ENCODE measurements at regions not wholly inside any gene's neighbourhood (a gene's known extent, or its start where the extent isn't known, plus 50 kb on each side); places are given as distances from the start of the nearest gene placed in this dataset.

GRCh38 chr3:83835040-83835439 is 1123.7 kb upstream of the CADM2 start:
- no peaks in the 10 kb centered on the region for H3K27me3 ChIP-seq (ENCODE audit: low read length)
- H3K79me2 ChIP-seq (ENCODE audit: low read length): no peaks in the 10 kb centered on the region
- peaks cover 18% of the 10 kb centered on the region for H3K9me3 ChIP-seq (ENCODE audit: low read length)
- H3K27ac ChIP-seq (ENCODE audit: low read length): no peak overlapping the region
- no peaks in the 10 kb centered on the region for H3K36me3 ChIP-seq (ENCODE audit: insufficient read depth, low read length)
- no peaks in the 10 kb centered on the region for H3K9me2 ChIP-seq (replicated peaks; ENCODE audit: insufficient read depth, low read length)
- H3K4me2 ChIP-seq (ENCODE audit: low read depth, low read length, poor library complexity, severe bottlenecking): no peak overlapping the region
- no peak overlapping the region for H2AFZ ChIP-seq (ENCODE audit: low read length)
- H3K4me1 ChIP-seq (ENCODE audit: low read length): no peaks in the 10 kb centered on the region
- no peak overlapping the region for H3K9ac ChIP-seq (ENCODE audit: low read length)
- H3K4me3 ChIP-seq (ENCODE audit: low read length): no peak overlapping the region
- DNase-seq: no peak
- no peaks in the 10 kb centered on the region for H4K20me1 ChIP-seq (ENCODE audit: insufficient read depth, low read depth, low read length)

GRCh38 chr3:83842511-83842910 is 1116.3 kb upstream of the CADM2 start:
- Histone ChIP-seq H2AFZ (ENCODE audit: low read length) (no peak overlapping the region), H3K4me3 (ENCODE audit: low read length) (no peak overlapping the region), H3K9me3 (ENCODE audit: low read length) (peaks cover 27% of the 10 kb centered on the region)

GRCh38 chr3:83843716-83844115 is 1115.1 kb upstream of the CADM2 start:
- H3K27ac ChIP-seq (ENCODE audit: low read length): no peak overlapping the region
- no peaks in the 10 kb centered on the region for H3K36me3 ChIP-seq (ENCODE audit: insufficient read depth, low read length)
- no peak overlapping the region for H2AFZ ChIP-seq (ENCODE audit: low read length)
- no peaks in the 10 kb centered on the region for H3K79me2 ChIP-seq (ENCODE audit: low read length)
- H3K9me2 ChIP-seq (replicated peaks; ENCODE audit: insufficient read depth, low read length): no peaks in the 10 kb centered on the region
- no peak overlapping the region for H3K9ac ChIP-seq (ENCODE audit: low read length)
- no peaks in the 10 kb centered on the region for H3K4me1 ChIP-seq (ENCODE audit: low read length)
- no peaks in the 10 kb centered on the region for H4K20me1 ChIP-seq (ENCODE audit: insufficient read depth, low read depth, low read length)
- peaks cover 28% of the 10 kb centered on the region for H3K9me3 ChIP-seq (ENCODE audit: low read length)
- H3K4me2 ChIP-seq (ENCODE audit: low read depth, low read length, poor library complexity, severe bottlenecking): no peak overlapping the region
- DNase-seq: no peak
- no peak overlapping the region for H3K4me3 ChIP-seq (ENCODE audit: low read length)
- no peaks in the 10 kb centered on the region for H3K27me3 ChIP-seq (ENCODE audit: low read length)

More at GRCh38 chr3:83842511-83842910, 1116.3 kb upstream of the CADM2 start:
- Histone ChIP-seq H3K9ac (ENCODE audit: low read length) (no peak overlapping the region), H3K4me2 (ENCODE audit: low read depth, low read length, poor library complexity, severe bottlenecking) (no peak overlapping the region), H3K4me1 (ENCODE audit: low read length) (no peaks in the 10 kb centered on the region), H3K27ac (ENCODE audit: low read length) (no peak overlapping the region), H4K20me1 (ENCODE audit: insufficient read depth, low read depth, low read length) (no peaks in the 10 kb centered on the region), H3K27me3 (ENCODE audit: low read length) (no peaks in the 10 kb centered on the region), H3K36me3 (ENCODE audit: insufficient read depth, low read length) (no peaks in the 10 kb centered on the region), H3K79me2 (ENCODE audit: low read length) (no peaks in the 10 kb centered on the region), H3K9me2 (replicated peaks; ENCODE audit: insufficient read depth, low read length) (no peaks in the 10 kb centered on the region)
- no peak for DNase-seq

- Histone ChIP-seq H4K20me1 (ENCODE audit: insufficient read depth, low read depth, low read length) (no peaks in the 10 kb centered on the region), H3K27ac (ENCODE audit: low read length) (no peak overlapping the region), H3K27me3 (ENCODE audit: low read length) (no peaks in the 10 kb centered on the region), H3K4me1 (ENCODE audit: low read length) (no peaks in the 10 kb centered on the region), H3K36me3 (ENCODE audit: insufficient read depth, low read length) (no peaks in the 10 kb centered on the region), H2AFZ (ENCODE audit: low read length) (no peak overlapping the region), H3K4me2 (ENCODE audit: low read depth, low read length, poor library complexity, severe bottlenecking) (no peak overlapping the region), H3K9me3 (ENCODE audit: low read length) (peaks cover 23% of the 10 kb centered on the region), H3K9ac (ENCODE audit: low read length) (no peak overlapping the region), H3K4me3 (ENCODE audit: low read length) (no peak overlapping the region), H3K9me2 (replicated peaks; ENCODE audit: insufficient read depth, low read length) (no peaks in the 10 kb centered on the region; the same call in 1 of the 2 replicates), H3K79me2 (ENCODE audit: low read length) (no peaks in the 10 kb centered on the region)
- DNase-seq: no peak
Observed at GRCh38 chr3:83849106-83849730, 1109.6 kb upstream of the CADM2 start.

- Histone ChIP-seq H3K9me2 (replicated peaks; ENCODE audit: insufficient read depth, low read length) (no peaks in the 10 kb centered on the region), H3K4me1 (ENCODE audit: low read length) (no peaks in the 10 kb centered on the region), H3K36me3 (ENCODE audit: insufficient read depth, low read length) (no peaks in the 10 kb centered on the region), H2AFZ (ENCODE audit: low read length) (no peak overlapping the region), H3K9ac (ENCODE audit: low read length) (no peak overlapping the region), H3K27me3 (ENCODE audit: low read length) (no peaks in the 10 kb centered on the region), H3K4me3 (ENCODE audit: low read length) (no peak overlapping the region), H3K27ac (ENCODE audit: low read length) (no peak overlapping the region), H3K4me2 (ENCODE audit: low read depth, low read length, poor library complexity, severe bottlenecking) (no peak overlapping the region), H4K20me1 (ENCODE audit: insufficient read depth, low read depth, low read length) (no peaks in the 10 kb centered on the region), H3K9me3 (ENCODE audit: low read length) (peaks cover 38% of the 10 kb centered on the region), H3K79me2 (ENCODE audit: low read length) (no peaks in the 10 kb centered on the region)
- no peak for DNase-seq
Observed at GRCh38 chr3:83863380-83863779, 1095.4 kb upstream of the CADM2 start.

- Histone ChIP-seq H3K4me2 (ENCODE audit: low read depth, low read length, poor library complexity, severe bottlenecking) (no peak overlapping the region), H4K20me1 (ENCODE audit: insufficient read depth, low read depth, low read length) (no peaks in the 10 kb centered on the region), H3K36me3 (ENCODE audit: insufficient read depth, low read length) (no peaks in the 10 kb centered on the region), H3K4me3 (ENCODE audit: low read length) (no peak overlapping the region), H3K9ac (ENCODE audit: low read length) (no peak overlapping the region), H3K79me2 (ENCODE audit: low read length) (no peaks in the 10 kb centered on the region), H3K9me3 (ENCODE audit: low read length) (peaks cover 31% of the 10 kb centered on the region), H3K9me2 (replicated peaks; ENCODE audit: insufficient read depth, low read length) (no peaks in the 10 kb centered on the region), H3K4me1 (ENCODE audit: low read length) (no peaks in the 10 kb centered on the region), H2AFZ (ENCODE audit: low read length) (no peak overlapping the region), H3K27me3 (ENCODE audit: low read length) (no peaks in the 10 kb centered on the region), H3K27ac (ENCODE audit: low read length) (no peak overlapping the region)
- DNase-seq: no peak
Observed at GRCh38 chr3:83868909-83869567, 1089.8 kb upstream of the CADM2 start.

GRCh38 chr3:83873550-83873949 is 1085.2 kb upstream of the CADM2 start:
- H3K79me2 ChIP-seq (ENCODE audit: low read length): no peaks in the 10 kb centered on the region
- H4K20me1 ChIP-seq (ENCODE audit: insufficient read depth, low read depth, low read length): no peaks in the 10 kb centered on the region
- no peak overlapping the region for H2AFZ ChIP-seq (ENCODE audit: low read length)
- no peaks in the 10 kb centered on the region for H3K9me2 ChIP-seq (replicated peaks; ENCODE audit: insufficient read depth, low read length)
- H3K9ac ChIP-seq (ENCODE audit: low read length): no peak overlapping the region
- H3K9me3 ChIP-seq (ENCODE audit: low read length): peaks cover 24% of the 10 kb centered on the region
- no peaks in the 10 kb centered on the region for H3K4me1 ChIP-seq (ENCODE audit: low read length)
- H3K27me3 ChIP-seq (ENCODE audit: low read length): no peaks in the 10 kb centered on the region
- no peak overlapping the region for H3K4me3 ChIP-seq (ENCODE audit: low read length)
- no peak overlapping the region for H3K27ac ChIP-seq (ENCODE audit: low read length)
- H3K36me3 ChIP-seq (ENCODE audit: insufficient read depth, low read length): no peaks in the 10 kb centered on the region
- H3K4me2 ChIP-seq (ENCODE audit: low read depth, low read length, poor library complexity, severe bottlenecking): no peak overlapping the region
- no peak for DNase-seq

- no peak overlapping the region for H3K4me2 ChIP-seq (ENCODE audit: low read depth, low read length, poor library complexity, severe bottlenecking)
- H3K27ac ChIP-seq (ENCODE audit: low read length): no peak overlapping the region
- no peak for DNase-seq
- no peak overlapping the region for H3K9ac ChIP-seq (ENCODE audit: low read length)
- H3K9me2 ChIP-seq (replicated peaks; ENCODE audit: insufficient read depth, low read length): no peaks in the 10 kb centered on the region
- no peaks in the 10 kb centered on the region for H3K79me2 ChIP-seq (ENCODE audit: low read length)
- no peaks in the 10 kb centered on the region for H3K27me3 ChIP-seq (ENCODE audit: low read length)
- H3K4me1 ChIP-seq (ENCODE audit: low read length): no peaks in the 10 kb centered on the region
- no peaks in the 10 kb centered on the region for H3K36me3 ChIP-seq (ENCODE audit: insufficient read depth, low read length)
- no peaks in the 10 kb centered on the region for H4K20me1 ChIP-seq (ENCODE audit: insufficient read depth, low read depth, low read length)
- no peak overlapping the region for H3K4me3 ChIP-seq (ENCODE audit: low read length)
- H3K9me3 ChIP-seq (ENCODE audit: low read length): peaks cover 16% of the 10 kb centered on the region; the same call in 1 of the 2 replicates
- H2AFZ ChIP-seq (ENCODE audit: low read length): no peak overlapping the region
Observed at GRCh38 chr3:83877910-83878309, 1080.9 kb upstream of the CADM2 start.

Data from Karpas-422 (cell line).